SW 1271 (cell line): ENCODE measurements at regions not wholly inside any gene's neighbourhood (a gene's known extent, or its start where the extent isn't known, plus 50 kb on each side); places are given as distances from the start of the nearest gene placed in this dataset.
"Not testable (repeated sequence)": the region's sequence is repeated elsewhere in the genome, so short reads cannot be mapped to it uniquely, and the experiment has no call there.

Experiments
- DNase-seq, 2 experiments: peaks; one replicate each; lab custom pipeline; 2025; lab: John Stamatoyannopoulos, UW

- DNase-seq = not testable (repeated sequence)
Observed at GRCh38 chr1:121109025-121109424, 75.1 kb downstream of the FAM72B start.

GRCh38 chr1:121116522-121117297, 67.4 kb downstream of the FAM72B start:
- not testable (repeated sequence) for DNase-seq

GRCh38 chr1:121117298-121117611, 66.9 kb downstream of the FAM72B start:
- DNase-seq = not testable (repeated sequence)

- DNase-seq = not testable (repeated sequence)
Observed at GRCh38 chr1:121117622-121118479, 66.3 kb downstream of the FAM72B start.
